ENCODE measurements at regions not wholly inside any gene's neighbourhood (a gene's known extent, or its start where the extent isn't known, plus 50 kb on each side); places are given as distances from the start of the nearest gene placed in this dataset.

GRCh38 chr18:73235921-73236320 lies 368.1 kb upstream of the NETO1 start:
- TF ChIP-seq CTCF (IDR thresholded peaks at IDR 0.05), result no peak
- TF ChIP-seq POLR2A (IDR thresholded peaks at IDR 0.05), result no peak

Data from thyroid gland (tissue), 4 donors.